Esophagus muscularis mucosa (tissue), 4 donors: ENCODE measurements at regions not wholly inside any gene's neighbourhood (a gene's known extent, or its start where the extent isn't known, plus 50 kb on each side); places are given as distances from the start of the nearest gene placed in this dataset.

Experiments
- CTCF ChIP-seq, 3 experiments: fragments of 200-600 bp in 2 of 3; fragments of 450-650 bp in 1 of 3; sonication (generic) in 2 of 3; IDR thresholded peaks; one replicate each; pipeline ENCODE4 v1.5.1; 2017 to 2019; ENCODE audit warnings: antibody characterized with exemption in 3 of 3, mild to moderate bottlenecking in 2 of 3, moderate library complexity in 1 of 3
- EP300 ChIP-seq: sonication (generic); formaldehyde crosslinking; IDR thresholded peaks from one replicate; pipeline ENCODE4 v1.6.1; 2017; ENCODE audit warnings: antibody characterized with exemption
- POLR2A ChIP-seq: fragments of 450-650 bp; IDR thresholded peaks from one replicate; pipeline ENCODE4 v1.6.1; 2017; ENCODE audit warnings: antibody characterized with exemption, moderate library complexity, mild to moderate bottlenecking, low read depth
- POLR2AphosphoS5 ChIP-seq, 2 donors: sonication (generic); formaldehyde crosslinking; IDR thresholded peaks; one replicate each; pipeline ENCODE4 v1.6.1; 2017; ENCODE audit warnings: antibody characterized with exemption in 2 of 2

GRCh38 chr2:166775176-166775575 lies 113.1 kb upstream of the XIRP2 start:
- TF ChIP-seq POLR2A: no peak
- TF ChIP-seq CTCF (IDR thresholded peaks at IDR 0.05): no peak
- TF ChIP-seq EP300: no peak
- no peak for TF ChIP-seq POLR2AphosphoS5 (IDR thresholded peaks at IDR 0.05)
